Nephron (organoid): ENCODE measurements at regions not wholly inside any gene's neighbourhood (a gene's known extent, or its start where the extent isn't known, plus 50 kb on each side); places are given as distances from the start of the nearest gene placed in this dataset.
"Not testable (repeated sequence)": the region's sequence is repeated elsewhere in the genome, so short reads cannot be mapped to it uniquely, and the experiment has no call there.

Experiments
- H3K27ac Mint-ChIP-seq, 3 experiments: 2 replicates each; pipeline ENCODE4 v1.8.0; 2020; ENCODE audit warnings: mixed read lengths in 3 of 3, mild to moderate bottlenecking in 2 of 3, moderate library complexity in 1 of 3
- H3K27me3 Mint-ChIP-seq: 2 replicates; pipeline ENCODE4 v1.8.0; 2021; ENCODE audit warnings: low read depth, mild to moderate bottlenecking, moderate library complexity, mixed read lengths
- H3K36me3 Mint-ChIP-seq: 2 replicates; pipeline ENCODE4 v1.8.0; 2020; ENCODE audit warnings: low read depth, mixed read lengths
- H3K4me1 Mint-ChIP-seq: 2 replicates; pipeline ENCODE4 v1.8.0; 2020; ENCODE audit warnings: mixed read lengths
- H3K4me3 Mint-ChIP-seq, 3 experiments: 2 replicates each; pipeline ENCODE4 v1.8.0; 2020; ENCODE audit warnings: mild to moderate bottlenecking in 3 of 3, mixed read lengths in 3 of 3, moderate library complexity in 2 of 3
- H3K9me3 Mint-ChIP-seq: 2 replicates; pipeline ENCODE4 v1.8.0; 2020; ENCODE audit warnings: mixed read lengths
- CTCF ChIP-seq, 3 experiments: fragments of 200-600 bp; sonication (generic); IDR thresholded peaks; one replicate each; pipeline ENCODE4 v1.5.0; 2021; ENCODE audit warnings: antibody characterized with exemption in 3 of 3; ENCODE audit not compliant: unreplicated experiment in 3 of 3

GRCh38 chr1:229170778-229171505 is 100.0 kb upstream of the RAB4A start:
- H3K36me3 Mint-ChIP-seq, result no peaks in the 10 kb centered on the region
- peak overlapping the region; percentile 30 to 67 (median 36) for H3K27ac Mint-ChIP-seq
- no peak for TF ChIP-seq CTCF (IDR thresholded peaks at IDR 0.05; ENCODE audit: unreplicated experiment in 3 of 3)
- H3K4me1 Mint-ChIP-seq, result peaks cover 35% of the 10 kb centered on the region
- H3K9me3 Mint-ChIP-seq, result no peaks in the 10 kb centered on the region
- no peak overlapping the region for H3K4me3 Mint-ChIP-seq
- H3K27me3 Mint-ChIP-seq, result peaks cover 21% of the 10 kb centered on the region

GRCh38 chr1:229171934-229172333 is 99.0 kb upstream of the RAB4A start:
- no peaks in the 10 kb centered on the region for H3K9me3 Mint-ChIP-seq
- H3K27ac Mint-ChIP-seq, result no peak overlapping the region
- peaks cover 11% of the 10 kb centered on the region for H3K27me3 Mint-ChIP-seq
- no peak overlapping the region for H3K4me3 Mint-ChIP-seq
- H3K4me1 Mint-ChIP-seq, result peaks cover 34% of the 10 kb centered on the region
- TF ChIP-seq CTCF (IDR thresholded peaks at IDR 0.05; ENCODE audit: unreplicated experiment in 3 of 3), result no peak
- no peaks in the 10 kb centered on the region for H3K36me3 Mint-ChIP-seq

DNA sequence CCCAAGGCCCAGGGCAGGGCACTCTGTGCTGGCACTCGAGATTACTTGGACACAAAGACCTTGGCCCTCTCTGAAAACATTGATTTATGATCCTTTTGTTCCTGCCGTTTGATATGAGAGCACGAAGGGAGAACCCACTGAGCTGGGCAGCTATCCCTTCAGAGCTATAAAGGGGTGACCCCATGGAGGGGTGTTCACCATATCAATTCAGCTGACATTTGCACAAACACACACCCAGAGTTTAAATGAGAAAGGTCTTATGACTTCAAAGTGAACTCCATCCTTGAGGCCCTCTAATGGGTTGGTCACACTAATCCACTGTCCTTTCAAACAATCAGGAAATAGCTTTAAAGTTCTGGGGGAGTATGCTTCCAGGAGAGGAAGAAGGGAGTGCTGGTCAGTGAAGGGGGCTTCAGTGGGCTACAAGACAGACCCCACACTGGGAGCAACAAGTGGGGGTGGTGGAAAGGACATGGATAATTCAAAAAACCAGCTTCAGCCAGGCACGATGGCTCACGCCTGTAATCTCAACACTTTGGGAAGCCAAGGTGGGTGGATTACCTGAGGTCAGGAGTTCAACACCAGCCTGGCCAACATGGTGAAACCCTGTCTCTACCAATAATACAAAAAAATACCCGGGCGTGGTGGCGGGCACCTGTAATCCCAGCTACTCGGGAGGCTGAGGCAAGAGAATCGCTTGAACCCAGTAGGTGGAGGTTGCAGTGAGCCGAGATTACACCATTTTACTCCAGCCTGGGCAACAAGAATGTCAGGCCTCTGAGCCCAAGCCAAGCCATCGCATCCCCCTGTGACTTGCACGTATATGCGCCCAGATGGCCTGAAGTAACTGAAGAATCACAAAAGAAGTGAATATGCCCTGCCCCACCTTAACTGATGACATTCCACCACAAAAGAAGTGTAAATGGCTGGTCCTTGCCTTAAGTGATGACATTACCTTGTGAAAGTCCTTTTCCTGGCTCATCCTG is 97.1 kb upstream of the RAB4A start:
- H3K9me3 Mint-ChIP-seq, H3K27me3 Mint-ChIP-seq, H3K36me3 Mint-ChIP-seq, H3K4me3 Mint-ChIP-seq: not testable (repeated sequence)
- Mint-ChIP-seq H3K4me1 (peaks cover 29% of the 10 kb centered on the region), H3K27ac (peak overlapping the region in 1 of 3 experiments; percentile 18)

DNA sequence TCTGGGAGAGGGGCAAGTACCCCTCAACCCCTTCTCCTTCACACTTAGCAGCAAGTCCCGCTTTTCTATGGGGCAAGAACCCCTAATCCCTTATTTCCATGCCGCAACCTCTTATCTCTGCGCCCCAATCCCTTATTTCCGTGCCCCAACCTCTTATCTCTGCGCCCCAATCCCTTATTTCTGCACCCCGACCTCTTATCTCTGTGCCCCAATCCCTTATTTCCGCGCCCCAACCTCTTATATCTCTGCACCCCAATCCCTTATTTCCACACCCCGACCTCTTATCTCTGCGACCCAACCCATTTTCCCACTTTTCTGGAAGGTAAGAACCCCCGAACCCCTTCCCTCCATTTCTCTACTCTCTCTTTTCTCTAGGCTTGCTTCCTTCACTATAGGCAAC is 95.6 kb upstream of the RAB4A start:
- peak overlapping the region in 1 of 3 experiments; percentile 16 for H3K27ac Mint-ChIP-seq
- peaks cover 19% of the 10 kb centered on the region for H3K4me1 Mint-ChIP-seq
- H3K27me3 Mint-ChIP-seq, H3K36me3 Mint-ChIP-seq, H3K4me3 Mint-ChIP-seq, H3K9me3 Mint-ChIP-seq: not testable (repeated sequence)

DNA sequence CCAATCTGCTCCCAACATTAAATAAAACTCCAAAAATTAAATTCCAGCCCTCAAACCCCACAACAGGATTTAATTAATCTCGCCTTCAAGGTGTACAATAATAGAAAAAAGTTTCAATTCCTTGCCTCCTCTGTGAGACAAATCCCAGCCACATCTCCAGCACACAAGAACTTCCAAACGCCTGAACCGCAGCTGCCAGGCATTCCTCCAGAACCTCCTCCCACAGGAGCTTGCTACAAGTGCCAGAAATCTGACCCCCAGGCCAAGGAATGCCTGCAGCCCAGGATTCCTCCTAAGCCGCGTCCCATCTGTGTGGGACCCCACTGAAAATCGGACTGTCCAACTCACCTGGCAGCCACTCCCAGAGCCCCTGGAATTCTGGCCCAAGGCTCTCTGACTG is 94.5 kb upstream of the RAB4A start:
- H3K27ac Mint-ChIP-seq, H3K4me3 Mint-ChIP-seq, H3K9me3 Mint-ChIP-seq, H3K27me3 Mint-ChIP-seq, H3K36me3 Mint-ChIP-seq, H3K4me1 Mint-ChIP-seq: not testable (repeated sequence)

- H3K4me3 Mint-ChIP-seq, result no peak overlapping the region
- TF ChIP-seq CTCF (IDR thresholded peaks at IDR 0.05; ENCODE audit: unreplicated experiment in 3 of 3), result no peak
- H3K27ac Mint-ChIP-seq, result no peak overlapping the region
- no peaks in the 10 kb centered on the region for H3K36me3 Mint-ChIP-seq
- no peaks in the 10 kb centered on the region for H3K9me3 Mint-ChIP-seq
- no peaks in the 10 kb centered on the region for H3K4me1 Mint-ChIP-seq
- peaks cover 5% of the 10 kb centered on the region for H3K27me3 Mint-ChIP-seq
Measured at GRCh38 chr1:229180161-229180560, 90.8 kb upstream of the RAB4A start.

GRCh38 chr1:229181419-229181818 is 89.5 kb upstream of the RAB4A start:
- Mint-ChIP-seq H3K27ac (no peak overlapping the region), H3K4me1 (no peaks in the 10 kb centered on the region), H3K4me3 (no peak overlapping the region), H3K27me3 (no peaks in the 10 kb centered on the region), H3K9me3 (no peaks in the 10 kb centered on the region), H3K36me3 (no peaks in the 10 kb centered on the region)
- TF ChIP-seq CTCF (IDR thresholded peaks at IDR 0.05; ENCODE audit: unreplicated experiment in 3 of 3), result no peak
